Spinal cord (tissue), 9 donors: ENCODE measurements at regions not wholly inside any gene's neighbourhood (a gene's known extent, or its start where the extent isn't known, plus 50 kb on each side); places are given as distances from the start of the nearest gene placed in this dataset.

Experiments
- DNase-seq, 6 donors: peaks; one replicate each; pipeline versions ENCODE4 v3.0.0 to v3.0.0-alpha.2; 2013 to 2015; ENCODE audit warnings: low spot score in 6 of 6, low read depth in 4 of 6
- H3K27ac ChIP-seq: one replicate; pipeline ENCODE4 v1.5.1; 2013; ENCODE audit warnings: low read depth, low read length, control low read depth
- H3K27me3 ChIP-seq: one replicate; pipeline ENCODE4 v1.6.1; 2013; ENCODE audit warnings: low read length; ENCODE audit not compliant: control insufficient read depth, insufficient read depth
- H3K36me3 ChIP-seq: one replicate; pipeline ENCODE4 v1.6.1; 2013; ENCODE audit warnings: low read length; ENCODE audit not compliant: control insufficient read depth, insufficient read depth
- H3K4me1 ChIP-seq: one replicate; pipeline ENCODE4 v1.6.1; 2013; ENCODE audit warnings: low read length; ENCODE audit not compliant: control insufficient read depth, insufficient read depth
- H3K4me3 ChIP-seq: one replicate; pipeline ENCODE4 v1.5.1; 2013; ENCODE audit warnings: low read depth, low read length, control low read depth
- H3K9me3 ChIP-seq: one replicate; pipeline ENCODE4 v1.6.1; 2013; ENCODE audit warnings: low read length; ENCODE audit not compliant: control insufficient read depth, insufficient read depth
- WGBS: methylation state at CpG from one replicate; pipeline ENCODE4 v1.1.5; 2013; ENCODE audit warnings: missing lambda C conversion rate; ENCODE audit not compliant: insufficient coverage; 5-methylcytosine and 5-hydroxymethylcytosine counted together
- donor health status: healthy.

- Histone ChIP-seq H3K27me3 (no peaks in the 10 kb centered on the region), H3K27ac (no peak overlapping the region), H3K9me3 (no peaks in the 10 kb centered on the region), H3K4me3 (no peak overlapping the region), H3K4me1 (no peaks in the 10 kb centered on the region), H3K36me3 (no peaks in the 10 kb centered on the region)
- DNase-seq = no peak
Measured at GRCh38 chr1:190649553-190649952, 171.9 kb upstream of the BRINP3 start.

GRCh38 chr1:190658907-190659306, 181.2 kb upstream of the BRINP3 start:
- Histone ChIP-seq H3K27me3 (no peaks in the 10 kb centered on the region), H3K36me3 (no peaks in the 10 kb centered on the region), H3K4me3 (no peak overlapping the region), H3K4me1 (no peaks in the 10 kb centered on the region), H3K9me3 (no peaks in the 10 kb centered on the region), H3K27ac (no peak overlapping the region)
- no peak for DNase-seq
- WGBS = no CpG with 5 or more reads among the region's 2 CpGs

GRCh38 chr1:190663962-190664361, 186.3 kb upstream of the BRINP3 start:
- no peaks in the 10 kb centered on the region for H3K4me1 ChIP-seq
- DNase-seq = no peak
- no peaks in the 10 kb centered on the region for H3K27me3 ChIP-seq
- no peak overlapping the region for H3K27ac ChIP-seq
- no peak overlapping the region for H3K4me3 ChIP-seq
- WGBS = no CpG with 5 or more reads among the region's 1 CpG
- H3K9me3 ChIP-seq = no peaks in the 10 kb centered on the region
- H3K36me3 ChIP-seq = no peaks in the 10 kb centered on the region

GRCh38 chr1:190665045-190665444, 187.4 kb upstream of the BRINP3 start:
- Histone ChIP-seq H3K27me3 (no peaks in the 10 kb centered on the region), H3K4me3 (no peak overlapping the region), H3K36me3 (no peaks in the 10 kb centered on the region), H3K27ac (no peak overlapping the region), H3K9me3 (no peaks in the 10 kb centered on the region), H3K4me1 (no peaks in the 10 kb centered on the region)
- no peak for DNase-seq

GRCh38 chr1:190667914-190668313, 190.2 kb upstream of the BRINP3 start:
- H3K4me3 ChIP-seq = no peak overlapping the region
- H3K27me3 ChIP-seq = no peaks in the 10 kb centered on the region
- H3K9me3 ChIP-seq = no peaks in the 10 kb centered on the region
- no peak overlapping the region for H3K27ac ChIP-seq
- no peak for DNase-seq
- no peaks in the 10 kb centered on the region for H3K36me3 ChIP-seq
- H3K4me1 ChIP-seq = no peaks in the 10 kb centered on the region

- H3K36me3 ChIP-seq = no peaks in the 10 kb centered on the region
- H3K4me1 ChIP-seq = no peaks in the 10 kb centered on the region
- no peak overlapping the region for H3K4me3 ChIP-seq
- WGBS = 93% methylated on average over 2 of the region's 4 CpGs
- no peak for DNase-seq
- H3K27ac ChIP-seq = no peak overlapping the region
- H3K27me3 ChIP-seq = no peaks in the 10 kb centered on the region
- H3K9me3 ChIP-seq = peaks cover 4% of the 10 kb centered on the region
Measured at GRCh38 chr1:190679044-190679443, 201.4 kb upstream of the BRINP3 start.

GRCh38 chr1:190679454-190679853, 201.8 kb upstream of the BRINP3 start:
- no peak for DNase-seq

GRCh38 chr1:190679983-190680382, 202.3 kb upstream of the BRINP3 start:
- H3K27ac ChIP-seq = no peak overlapping the region
- WGBS = 52% methylated on average over 2 of the region's 4 CpGs
- H3K4me1 ChIP-seq = no peaks in the 10 kb centered on the region
- H3K9me3 ChIP-seq = no peaks in the 10 kb centered on the region
- no peak for DNase-seq
- no peak overlapping the region for H3K4me3 ChIP-seq
- H3K27me3 ChIP-seq = no peaks in the 10 kb centered on the region
- H3K36me3 ChIP-seq = no peaks in the 10 kb centered on the region

More at GRCh38 chr1:190679454-190679853, 201.8 kb upstream of the BRINP3 start:
- H3K36me3 ChIP-seq = no peaks in the 10 kb centered on the region
- no CpG with 5 or more reads among the region's 2 CpGs for WGBS
- no peaks in the 10 kb centered on the region for H3K4me1 ChIP-seq
- H3K27ac ChIP-seq = no peak overlapping the region
- no peak overlapping the region for H3K4me3 ChIP-seq
- peaks cover under 1% of the 10 kb centered on the region for H3K9me3 ChIP-seq
- no peaks in the 10 kb centered on the region for H3K27me3 ChIP-seq

GRCh38 chr1:190685676-190686075, 208.0 kb upstream of the BRINP3 start:
- DNase-seq = no peak

GRCh38 chr1:190688096-190688495, 210.4 kb upstream of the BRINP3 start:
- H3K27me3 ChIP-seq = no peaks in the 10 kb centered on the region
- no peaks in the 10 kb centered on the region for H3K4me1 ChIP-seq
- H3K27ac ChIP-seq = no peak overlapping the region
- no peaks in the 10 kb centered on the region for H3K9me3 ChIP-seq
- no CpG with 5 or more reads among the region's 1 CpG for WGBS
- no peak for DNase-seq
- H3K36me3 ChIP-seq = no peaks in the 10 kb centered on the region
- H3K4me3 ChIP-seq = no peak overlapping the region

More at GRCh38 chr1:190685676-190686075, 208.0 kb upstream of the BRINP3 start:
- no peaks in the 10 kb centered on the region for H3K4me1 ChIP-seq
- no peak overlapping the region for H3K27ac ChIP-seq
- no peaks in the 10 kb centered on the region for H3K9me3 ChIP-seq
- no peak overlapping the region for H3K4me3 ChIP-seq
- 100% methylated on average over 1 of the region's 4 CpGs for WGBS
- no peaks in the 10 kb centered on the region for H3K27me3 ChIP-seq
- no peaks in the 10 kb centered on the region for H3K36me3 ChIP-seq
